ENCODE measurements at regions not wholly inside any gene's neighbourhood (a gene's known extent, or its start where the extent isn't known, plus 50 kb on each side); places are given as distances from the start of the nearest gene placed in this dataset.

GRCh38 chr11:22477312-22477711 is 139.1 kb downstream of the SLC17A6 start:
- no peaks in the 10 kb centered on the region for H3K4me1 ChIP-seq (ENCODE audit: control insufficient read depth, insufficient read depth, low read length)
- H3K9ac ChIP-seq (ENCODE audit: control insufficient read depth, insufficient read depth, low read length) = no peak overlapping the region
- BruUV-seq (replicated peaks) = no TSS peak
- SMC1A ChIA-PET (ENCODE audit: uncharacterized antibody, unreplicated experiment) = no interaction called here
- no peaks in the 10 kb centered on the region for H4K20me1 ChIP-seq (ENCODE audit: control insufficient read depth, insufficient read depth)
- POLR2A ChIA-PET = no interaction called here
- RAD21 ChIA-PET (ENCODE audit: unreplicated experiment) = no interaction called here
- DNase-seq (ENCODE audit: low read depth, low spot score) (no peak), ATAC-seq (no peak), FAIRE-seq (no peak)
- H2AFZ ChIP-seq (ENCODE audit: control insufficient read depth, low read depth, low read length) = no peak overlapping the region
- no peak overlapping the region for H3K4me2 ChIP-seq (ENCODE audit: control insufficient read depth, insufficient read depth)
- H3K9me3 ChIP-seq (replicated peaks; ENCODE audit: control insufficient read depth, insufficient read depth, low read length) = no peaks in the 10 kb centered on the region
- no peak overlapping the region for H3K4me3 ChIP-seq
- no peak for TF ChIP-seq BACH1 (IDR thresholded peaks at IDR 0.05; ENCODE audit: borderline replicate concordance)
- TF ChIP-seq, protein P1, sequence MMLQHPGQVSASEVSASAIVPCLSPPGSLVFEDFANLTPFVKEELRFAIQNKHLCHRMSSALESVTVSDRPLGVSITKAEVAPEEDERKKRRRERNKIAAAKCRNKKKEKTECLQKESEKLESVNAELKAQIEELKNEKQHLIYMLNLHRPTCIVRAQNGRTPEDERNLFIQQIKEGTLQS (IDR thresholded peaks at IDR 0.05; ENCODE audit: borderline replicate concordance, extremely low read depth, low read depth, low read length) = no peak
- TF ChIP-seq SUPT20H (IDR thresholded peaks at IDR 0.05; ENCODE audit: borderline replicate concordance, control insufficient read depth, low read depth, low read length) = no peak
- no peak for TF ChIP-seq TCF12 (IDR thresholded peaks at IDR 0.05; ENCODE audit: low read depth, low read length)
- TF ChIP-seq, protein P2, sequence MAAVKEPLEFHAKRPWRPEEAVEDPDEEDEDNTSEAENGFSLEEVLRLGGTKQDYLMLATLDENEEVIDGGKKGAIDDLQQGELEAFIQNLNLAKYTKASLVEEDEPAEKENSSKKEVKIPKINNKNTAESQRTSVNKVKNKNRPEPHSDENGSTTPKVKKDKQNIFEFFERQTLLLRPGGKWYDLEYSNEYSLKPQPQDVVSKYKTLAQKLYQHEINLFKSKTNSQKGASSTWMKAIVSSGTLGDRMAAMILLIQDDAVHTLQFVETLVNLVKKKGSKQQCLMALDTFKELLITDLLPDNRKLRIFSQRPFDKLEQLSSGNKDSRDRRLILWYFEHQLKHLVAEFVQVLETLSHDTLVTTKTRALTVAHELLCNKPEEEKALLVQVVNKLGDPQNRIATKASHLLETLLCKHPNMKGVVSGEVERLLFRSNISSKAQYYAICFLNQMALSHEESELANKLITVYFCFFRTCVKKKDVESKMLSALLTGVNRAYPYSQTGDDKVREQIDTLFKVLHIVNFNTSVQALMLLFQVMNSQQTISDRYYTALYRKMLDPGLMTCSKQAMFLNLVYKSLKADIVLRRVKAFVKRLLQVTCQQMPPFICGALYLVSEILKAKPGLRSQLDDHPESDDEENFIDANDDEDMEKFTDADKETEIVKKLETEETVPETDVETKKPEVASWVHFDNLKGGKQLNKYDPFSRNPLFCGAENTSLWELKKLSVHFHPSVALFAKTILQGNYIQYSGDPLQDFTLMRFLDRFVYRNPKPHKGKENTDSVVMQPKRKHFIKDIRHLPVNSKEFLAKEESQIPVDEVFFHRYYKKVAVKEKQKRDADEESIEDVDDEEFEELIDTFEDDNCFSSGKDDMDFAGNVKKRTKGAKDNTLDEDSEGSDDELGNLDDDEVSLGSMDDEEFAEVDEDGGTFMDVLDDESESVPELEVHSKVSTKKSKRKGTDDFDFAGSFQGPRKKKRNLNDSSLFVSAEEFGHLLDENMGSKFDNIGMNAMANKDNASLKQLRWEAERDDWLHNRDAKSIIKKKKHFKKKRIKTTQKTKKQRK (IDR thresholded peaks at IDR 0.05; ENCODE audit: low read depth, low read length) = no peak
- H3K79me2 ChIP-seq (ENCODE audit: control insufficient read depth, insufficient read depth, low read length) = no peaks in the 10 kb centered on the region
- CTCF ChIA-PET = no interaction called here
- no peaks in the 10 kb centered on the region for H3K36me3 ChIP-seq (ENCODE audit: control insufficient read depth in 2 of 2, insufficient read depth in 2 of 2, low read length in 1 of 2)
- in situ Hi-C loops (cut with MboI) = no loop called here
- H3K27me3 ChIP-seq (replicated peaks in 1 of 2; ENCODE audit: control insufficient read depth in 2 of 2, insufficient read depth in 2 of 2, low read length in 1 of 2) = no peaks in the 10 kb centered on the region
- H3K27ac ChIP-seq (ENCODE audit: control insufficient read depth, insufficient read depth) = no peak overlapping the region
- intact Hi-C loops (cut with micrococcal nuclease; ENCODE audit: unreplicated experiment) = no loop called here
